CD4-positive, alpha-beta memory T cell (primary cell): ENCODE measurements at regions not wholly inside any gene's neighbourhood (a gene's known extent, or its start where the extent isn't known, plus 50 kb on each side); places are given as distances from the start of the nearest gene placed in this dataset.
"Not testable (repeated sequence)": the region's sequence is repeated elsewhere in the genome, so short reads cannot be mapped to it uniquely, and the experiment has no call there.

Source experiments
- CTCF ChIA-PET: fragments of 350-600 bp; sonication (Branson Sonifier 250); formaldehyde crosslinking; loops from one replicate; lab custom pipeline; 2021; ENCODE audit warnings: inconsistent platforms; ENCODE audit not compliant: partially characterized antibody; lab: Charles Lee
- POLR2A ChIA-PET: fragments of 350-600 bp; sonication (Branson Sonifier 250); formaldehyde crosslinking; loops from one replicate; lab custom pipeline; 2021; ENCODE audit not compliant: partially characterized antibody; lab: Charles Lee
- DNase-seq, 5 donors: peaks; one replicate each; pipeline versions ENCODE4 v3.0.0 to v3.0.0-alpha.2; 2020 to 2022; ENCODE audit warnings: mixed read lengths in 1 of 5
- H3K27ac ChIP-seq: one replicate; pipeline ENCODE4 v1.7.0; 2013; ENCODE audit warnings: low read depth, low read length
- H3K27me3 ChIP-seq: 2 replicates; pipeline ENCODE4 v1.7.0; 2013; ENCODE audit warnings: mild to moderate bottlenecking, low read length, moderate library complexity; ENCODE audit not compliant: insufficient read depth
- H3K36me3 ChIP-seq: 2 replicates; pipeline ENCODE4 v1.7.0; 2013; ENCODE audit warnings: mild to moderate bottlenecking, low read length, moderate library complexity; ENCODE audit not compliant: insufficient read depth
- H3K4me1 ChIP-seq: 2 replicates; pipeline ENCODE4 v1.7.0; 2013; ENCODE audit warnings: mild to moderate bottlenecking, low read length, moderate library complexity; ENCODE audit not compliant: insufficient read depth
- H3K4me3 ChIP-seq, 2 donors: one replicate each; pipeline ENCODE4 v1.7.0; 2013; ENCODE audit warnings: low read length in 2 of 2, mild to moderate bottlenecking in 1 of 2
- H3K9me3 ChIP-seq, 2 donors: one replicate each; pipeline ENCODE4 v1.7.0; 2013; ENCODE audit warnings: low read length in 2 of 2, control low read depth in 1 of 2; ENCODE audit not compliant: control insufficient read depth in 1 of 2
- H3K27ac Mint-ChIP-seq, 7 donors: one replicate each; pipeline ENCODE4 v1.8.0; 2020 to 2021; ENCODE audit warnings: mixed read lengths in 7 of 7, mild to moderate bottlenecking in 6 of 7, inconsistent platforms in 3 of 7, moderate library complexity in 3 of 7
- H3K27me3 Mint-ChIP-seq, 2 donors: one replicate each; pipeline ENCODE4 v1.8.0; 2020 to 2021; ENCODE audit warnings: mixed read lengths in 2 of 2
- H3K36me3 Mint-ChIP-seq, 2 donors: one replicate each; pipeline ENCODE4 v1.8.0; 2020 to 2021; ENCODE audit warnings: mixed read lengths in 2 of 2, inconsistent platforms in 1 of 2, mild to moderate bottlenecking in 1 of 2
- H3K4me1 Mint-ChIP-seq, 4 donors: one replicate each; pipeline ENCODE4 v1.8.0; 2020 to 2021; ENCODE audit warnings: mixed read lengths in 4 of 4, mild to moderate bottlenecking in 1 of 4
- H3K4me3 Mint-ChIP-seq, 8 donors: one replicate each; pipeline ENCODE4 v1.8.0; 2020 to 2021; ENCODE audit warnings: mixed read lengths in 8 of 8, mild to moderate bottlenecking in 7 of 8, moderate library complexity in 6 of 8, inconsistent platforms in 3 of 8
- H3K9me3 Mint-ChIP-seq, 8 donors: one replicate each; pipeline ENCODE4 v1.8.0; 2020 to 2021; ENCODE audit warnings: mixed read lengths in 8 of 8, mild to moderate bottlenecking in 5 of 8, inconsistent platforms in 3 of 8, moderate library complexity in 1 of 8
- intact Hi-C: fragments of 100-400 bp; cut with micrococcal nuclease; formaldehyde crosslinking; loops from one replicate; pipeline ENCODE4 v1.15.1; 2023

GRCh38 chr11:60622776-60623175 lies 76.6 kb upstream of the MS4A8 start:
- intact Hi-C loops, H3K27me3 Mint-ChIP-seq: not testable (repeated sequence)

DNA sequence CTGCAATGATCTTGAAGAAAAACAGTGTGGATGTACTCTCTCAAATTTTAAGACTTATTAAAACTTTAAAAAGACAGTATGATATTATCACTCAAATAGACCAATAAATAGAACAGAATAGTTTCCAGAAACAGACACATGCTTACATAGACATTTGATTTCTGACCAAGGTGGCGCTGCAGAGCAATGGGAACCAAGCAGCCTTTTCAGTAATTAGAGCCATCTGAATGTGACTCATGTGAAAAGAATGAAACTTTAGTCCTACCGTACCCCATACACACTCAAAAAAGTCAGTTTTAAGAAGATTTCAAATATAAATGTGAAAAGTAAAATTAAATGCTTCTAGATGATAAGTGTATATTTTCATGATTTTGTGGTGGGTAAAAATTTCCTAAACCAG lies 74.2 kb upstream of the MS4A8 start:
- no peaks in the 10 kb centered on the region for H3K4me1 ChIP-seq
- Mint-ChIP-seq H3K4me1 (no peaks in the 10 kb centered on the region), H3K9me3 (peaks cover 0 to 4% (median under 1%) of the 10 kb centered on the region in 8 donors), H3K36me3 (no peaks in the 10 kb centered on the region), H3K4me3 (no peak overlapping the region), H3K27ac (no peak overlapping the region), H3K27me3 (peaks cover 4 to 10% of the 10 kb centered on the region in 2 donors)
- intact Hi-C loops, result no loop called here
- DNase-seq, result no peak
- H3K36me3 ChIP-seq, result no peaks in the 10 kb centered on the region
- H3K9me3 ChIP-seq, result no peaks in the 10 kb centered on the region
- H3K4me3 ChIP-seq, result no peak overlapping the region
- ChIA-PET CTCF (no interaction called here), POLR2A (no interaction called here)
- H3K27me3 ChIP-seq, result no peaks in the 10 kb centered on the region
- H3K27ac ChIP-seq, result no peak overlapping the region

More at GRCh38 chr11:60622776-60623175, 76.6 kb upstream of the MS4A8 start:
- H3K27me3 ChIP-seq, H3K9me3 Mint-ChIP-seq, H3K4me3 Mint-ChIP-seq, DNase-seq, H3K4me3 ChIP-seq, POLR2A ChIA-PET, H3K36me3 Mint-ChIP-seq, H3K4me1 Mint-ChIP-seq, CTCF ChIA-PET, H3K4me1 ChIP-seq, H3K9me3 ChIP-seq, H3K27ac ChIP-seq, H3K27ac Mint-ChIP-seq, H3K36me3 ChIP-seq: not testable (repeated sequence)

- H3K9me3 Mint-ChIP-seq, result peaks cover 0 to 9% (median 3%) of the 10 kb centered on the region in 8 donors
- H3K4me1 ChIP-seq, result no peaks in the 10 kb centered on the region
- no peaks in the 10 kb centered on the region for H3K36me3 Mint-ChIP-seq
- no peak overlapping the region for H3K4me3 Mint-ChIP-seq
- H3K4me3 ChIP-seq, result no peak overlapping the region
- peaks cover 5% of the 10 kb centered on the region for H3K27me3 ChIP-seq
- ChIA-PET CTCF (no interaction called here), POLR2A (no interaction called here)
- H3K36me3 ChIP-seq, result no peaks in the 10 kb centered on the region
- no peak for DNase-seq
- H3K27me3 Mint-ChIP-seq, result peaks cover 22 to 27% of the 10 kb centered on the region in 2 donors
- intact Hi-C loops, result no loop called here
- H3K27ac ChIP-seq, result no peak overlapping the region
- no peak overlapping the region for H3K27ac Mint-ChIP-seq
- H3K9me3 ChIP-seq, result no peaks in the 10 kb centered on the region
- no peaks in the 10 kb centered on the region for H3K4me1 Mint-ChIP-seq
Measured at GRCh38 chr11:60629399-60629798, 70.0 kb upstream of the MS4A8 start.

DNA sequence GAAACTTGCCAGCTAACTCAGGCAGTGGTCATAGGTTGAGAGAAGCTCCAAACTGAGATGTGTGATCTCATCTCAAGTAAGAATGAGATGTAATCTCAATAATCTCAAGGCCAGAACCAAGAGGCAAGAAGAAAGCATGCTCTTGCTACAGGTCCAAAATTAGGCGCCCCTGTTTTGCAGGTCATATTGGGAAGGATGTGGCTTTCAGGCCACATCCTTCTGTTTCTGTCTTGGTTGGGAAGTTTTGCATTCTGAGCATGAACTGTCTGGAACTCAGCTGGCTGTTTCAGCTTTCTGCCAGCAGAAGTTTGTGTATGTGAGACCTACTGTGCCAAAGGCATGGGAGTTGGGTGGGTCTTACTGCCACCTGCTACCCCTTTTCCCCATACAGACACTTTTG lies 67.5 kb upstream of the MS4A8 start:
- Histone ChIP-seq H3K27me3 (peaks cover 5% of the 10 kb centered on the region), H3K36me3 (no peaks in the 10 kb centered on the region), H3K4me3 (no peak overlapping the region), H3K9me3 (no peaks in the 10 kb centered on the region), H3K27ac (no peak overlapping the region), H3K4me1 (no peaks in the 10 kb centered on the region)
- CTCF ChIA-PET, result interaction anchor here (1.6 kb wide), 1 partner anchor 13 kb away, joined by 4 read pairs; no protein-coding TSS in a partner anchor
- Mint-ChIP-seq H3K9me3 (peaks cover 2 to 32% (median 15%) of the 10 kb centered on the region in 8 donors), H3K27me3 (peaks cover 30 to 36% of the 10 kb centered on the region in 2 donors), H3K27ac (no peak overlapping the region), H3K4me1 (no peaks in the 10 kb centered on the region), H3K4me3 (no peak overlapping the region), H3K36me3 (peaks cover 0 to 4% of the 10 kb centered on the region in 2 donors)
- intact Hi-C loops, result no loop called here
- POLR2A ChIA-PET, result no interaction called here
- DNase-seq, result no peak

GRCh38 chr11:60633645-60634044 lies 65.8 kb upstream of the MS4A8 start:
- H3K27ac ChIP-seq, result no peak overlapping the region
- Mint-ChIP-seq H3K27me3 (peaks cover 30 to 36% of the 10 kb centered on the region in 2 donors), H3K4me1 (no peaks in the 10 kb centered on the region), H3K9me3 (peaks cover 2 to 32% (median 15%) of the 10 kb centered on the region in 8 donors), H3K4me3 (no peak overlapping the region), H3K27ac (no peak overlapping the region), H3K36me3 (peaks cover 0 to 4% of the 10 kb centered on the region in 2 donors)
- no peak for DNase-seq
- ChIA-PET POLR2A (no interaction called here), CTCF (no interaction called here)
- H3K4me1 ChIP-seq, result no peaks in the 10 kb centered on the region
- intact Hi-C loops, result no loop called here
- no peak overlapping the region for H3K4me3 ChIP-seq
- H3K36me3 ChIP-seq, result no peaks in the 10 kb centered on the region
- H3K9me3 ChIP-seq, result no peaks in the 10 kb centered on the region
- peaks cover 5% of the 10 kb centered on the region for H3K27me3 ChIP-seq

DNA sequence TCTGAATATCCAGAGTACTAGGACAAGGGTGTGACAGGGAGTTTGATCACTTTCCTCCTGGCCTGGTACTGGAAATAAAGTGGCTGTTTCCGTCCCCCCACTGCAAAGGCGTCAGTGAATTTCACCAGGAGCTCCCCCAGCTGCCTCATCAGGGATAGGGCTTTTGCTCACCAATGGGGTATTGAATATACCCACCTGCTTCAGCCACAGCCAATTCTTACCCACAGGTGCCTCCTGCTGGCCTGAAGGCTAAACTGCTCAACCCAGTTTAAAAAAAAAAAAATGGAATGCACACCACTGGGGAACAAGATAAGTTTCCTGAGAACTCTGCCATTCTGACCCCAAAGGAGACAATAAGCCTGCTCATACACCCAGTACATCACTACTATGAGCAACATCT lies 65.3 kb upstream of the MS4A8 start:
- Mint-ChIP-seq H3K9me3 (peaks cover 2 to 32% (median 15%) of the 10 kb centered on the region in 8 donors), H3K36me3 (peaks cover 0 to 4% of the 10 kb centered on the region in 2 donors), H3K4me3 (no peak overlapping the region), H3K27me3 (peaks cover 30 to 41% of the 10 kb centered on the region in 2 donors), H3K4me1 (no peaks in the 10 kb centered on the region), H3K27ac (no peak overlapping the region)
- H3K4me1 ChIP-seq, result no peaks in the 10 kb centered on the region
- H3K4me3 ChIP-seq, result no peak overlapping the region
- ChIA-PET POLR2A (no interaction called here), CTCF (no interaction called here)
- intact Hi-C loops, result no loop called here
- H3K27ac ChIP-seq, result no peak overlapping the region
- no peak for DNase-seq
- no peaks in the 10 kb centered on the region for H3K36me3 ChIP-seq
- H3K27me3 ChIP-seq, result peaks cover 5% of the 10 kb centered on the region
- no peaks in the 10 kb centered on the region for H3K9me3 ChIP-seq

GRCh38 chr11:60641940-60642339 lies 57.5 kb upstream of the MS4A8 start:
- Histone ChIP-seq H3K4me1 (no peaks in the 10 kb centered on the region), H3K36me3 (no peaks in the 10 kb centered on the region), H3K27ac (no peak overlapping the region), H3K4me3 (no peak overlapping the region), H3K27me3 (no peaks in the 10 kb centered on the region), H3K9me3 (no peaks in the 10 kb centered on the region)
- DNase-seq, result no peak
- Mint-ChIP-seq H3K27me3 (peaks cover 0 to 11% of the 10 kb centered on the region in 2 donors), H3K4me3 (no peak overlapping the region), H3K27ac (no peak overlapping the region), H3K4me1 (no peaks in the 10 kb centered on the region), H3K9me3 (peaks cover 0 to 19% (median 5%) of the 10 kb centered on the region in 8 donors), H3K36me3 (no peaks in the 10 kb centered on the region)
- intact Hi-C loops, result no loop called here
- ChIA-PET CTCF (no interaction called here), POLR2A (no interaction called here)

DNA sequence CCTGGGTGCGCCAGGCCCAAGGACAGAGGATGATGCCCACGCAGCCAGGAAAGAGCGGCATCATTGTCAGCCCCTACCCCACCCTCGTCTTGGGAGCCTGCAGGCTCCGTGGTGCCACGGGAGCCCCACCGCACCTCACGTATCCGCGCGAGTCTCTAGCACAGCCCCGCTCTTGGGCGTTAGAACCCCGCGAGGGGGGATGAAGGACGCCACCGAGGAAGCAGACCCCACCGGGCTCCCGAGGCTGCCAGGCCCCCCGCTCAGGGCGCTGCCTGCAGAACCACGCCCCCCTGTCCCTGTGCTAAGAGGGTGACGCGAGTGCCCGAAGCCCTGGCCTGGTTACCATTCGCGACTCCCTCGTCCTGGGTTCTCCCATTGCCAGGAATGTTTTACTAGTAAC lies 52.3 kb upstream of the MS4A8 start:
- peaks cover 2 to 5% of the 10 kb centered on the region in 2 donors for H3K27me3 Mint-ChIP-seq
- Histone ChIP-seq H3K36me3 (no peaks in the 10 kb centered on the region), H3K4me1 (no peaks in the 10 kb centered on the region), H3K9me3 (no peaks in the 10 kb centered on the region), H3K27ac (no peak overlapping the region), H3K27me3 (no peaks in the 10 kb centered on the region), H3K4me3 (no peak overlapping the region)
- H3K4me3 Mint-ChIP-seq, result no peak overlapping the region
- no peak for DNase-seq
- H3K9me3 Mint-ChIP-seq, result peaks cover 2 to 27% (median 8%) of the 10 kb centered on the region in 8 donors
- no peaks in the 10 kb centered on the region for H3K4me1 Mint-ChIP-seq
- no peaks in the 10 kb centered on the region for H3K36me3 Mint-ChIP-seq
- ChIA-PET CTCF (no interaction called here), POLR2A (no interaction called here)
- H3K27ac Mint-ChIP-seq, result no peak overlapping the region
- intact Hi-C loops, result no loop called here
